ENCODE measurements at regions not wholly inside any gene's neighbourhood (a gene's known extent, or its start where the extent isn't known, plus 50 kb on each side); places are given as distances from the start of the nearest gene placed in this dataset.

DNA sequence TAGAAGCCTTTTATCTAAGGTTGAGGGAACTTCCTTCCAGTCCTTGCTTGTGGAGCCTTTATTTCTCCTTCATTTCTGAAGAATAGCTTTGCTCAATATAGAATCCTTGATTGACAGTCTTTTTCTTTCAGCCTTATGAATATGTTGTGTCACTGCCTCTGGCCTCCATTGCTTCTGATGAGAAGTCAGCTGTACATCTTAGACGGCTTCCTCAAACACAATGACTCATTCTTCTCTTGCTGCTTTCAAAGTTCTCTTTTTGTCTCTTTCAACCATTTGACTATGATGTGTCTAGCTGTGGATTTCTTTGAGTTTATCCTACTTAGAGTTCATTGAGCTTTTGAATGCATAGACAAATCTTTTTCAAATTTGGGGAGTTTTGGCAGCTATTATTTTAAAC lies 893.2 kb downstream of the BRD1 start:
- Histone ChIP-seq H3K4me2 (ENCODE audit: low read depth, low read length) (no peak overlapping the region), H3K79me2 (ENCODE audit: low read length) (no peaks in the 10 kb centered on the region), H3K36me3 (replicated peaks; ENCODE audit: insufficient read depth, low read length) (no peaks in the 10 kb centered on the region), H3K9me2 (replicated peaks; ENCODE audit: insufficient read depth, low read length) (no peaks in the 10 kb centered on the region), H3K9ac (ENCODE audit: low read length) (no peak overlapping the region), H3K27me3 (replicated peaks; ENCODE audit: insufficient read depth, low read length) (peaks cover 86% of the 10 kb centered on the region), H4K20me1 (ENCODE audit: insufficient read depth, low read length) (no peaks in the 10 kb centered on the region), H3F3A (ENCODE audit: insufficient read depth, low read length) (no peaks in the 10 kb centered on the region), H3K9me3 (replicated peaks; ENCODE audit: insufficient read depth, low read length) (no peaks in the 10 kb centered on the region), H2AFZ (ENCODE audit: low read length) (no peak overlapping the region), H3K4me3 (ENCODE audit: low read length) (no peak overlapping the region), H3K27ac (ENCODE audit: low read length) (no peak overlapping the region), H3K4me1 (ENCODE audit: low read length) (no peaks in the 10 kb centered on the region)
- no peak for DNase-seq
- TF ChIP-seq EZH2phosphoT487 (IDR thresholded peaks at IDR 0.05; ENCODE audit: low read length) (no peak), EZH2 (optimal IDR thresholded peaks at IDR 0.05; ENCODE audit: low read depth, low read length) (no peak)
- TF ChIP-seq, protein P1, sequence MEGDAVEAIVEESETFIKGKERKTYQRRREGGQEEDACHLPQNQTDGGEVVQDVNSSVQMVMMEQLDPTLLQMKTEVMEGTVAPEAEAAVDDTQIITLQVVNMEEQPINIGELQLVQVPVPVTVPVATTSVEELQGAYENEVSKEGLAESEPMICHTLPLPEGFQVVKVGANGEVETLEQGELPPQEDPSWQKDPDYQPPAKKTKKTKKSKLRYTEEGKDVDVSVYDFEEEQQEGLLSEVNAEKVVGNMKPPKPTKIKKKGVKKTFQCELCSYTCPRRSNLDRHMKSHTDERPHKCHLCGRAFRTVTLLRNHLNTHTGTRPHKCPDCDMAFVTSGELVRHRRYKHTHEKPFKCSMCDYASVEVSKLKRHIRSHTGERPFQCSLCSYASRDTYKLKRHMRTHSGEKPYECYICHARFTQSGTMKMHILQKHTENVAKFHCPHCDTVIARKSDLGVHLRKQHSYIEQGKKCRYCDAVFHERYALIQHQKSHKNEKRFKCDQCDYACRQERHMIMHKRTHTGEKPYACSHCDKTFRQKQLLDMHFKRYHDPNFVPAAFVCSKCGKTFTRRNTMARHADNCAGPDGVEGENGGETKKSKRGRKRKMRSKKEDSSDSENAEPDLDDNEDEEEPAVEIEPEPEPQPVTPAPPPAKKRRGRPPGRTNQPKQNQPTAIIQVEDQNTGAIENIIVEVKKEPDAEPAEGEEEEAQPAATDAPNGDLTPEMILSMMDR (IDR thresholded peaks at IDR 0.05; ENCODE audit: low read length): no peak

DNA sequence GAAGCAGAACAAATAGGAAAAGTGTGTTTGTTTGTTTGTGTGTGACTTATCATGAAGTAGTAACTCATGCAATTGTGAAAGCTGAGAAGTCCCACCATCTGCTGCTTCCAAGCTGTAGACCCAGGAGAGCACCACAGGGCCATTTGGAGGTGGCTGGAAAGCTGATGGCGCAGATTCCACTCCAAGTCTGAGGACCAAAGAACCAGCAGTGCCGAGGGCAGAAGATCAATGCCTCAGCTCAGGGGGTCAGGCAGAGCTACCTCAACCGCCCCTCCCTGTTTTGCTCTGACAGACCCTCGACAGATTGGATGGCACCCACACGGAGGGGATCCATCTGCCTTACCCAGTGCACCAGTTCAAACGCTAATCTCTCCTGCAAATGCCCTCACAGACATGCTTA lies 896.2 kb downstream of the BRD1 start:
- H2AFZ ChIP-seq (ENCODE audit: low read length): no peak overlapping the region
- H3K4me2 ChIP-seq (ENCODE audit: low read depth, low read length): no peak overlapping the region
- no peak for TF ChIP-seq EZH2 (optimal IDR thresholded peaks at IDR 0.05; ENCODE audit: low read depth, low read length)
- TF ChIP-seq, protein P1 (IDR thresholded peaks at IDR 0.05; ENCODE audit: low read length): no peak
- TF ChIP-seq EZH2phosphoT487 (IDR thresholded peaks at IDR 0.05; ENCODE audit: low read length): no peak
- H3K4me3 ChIP-seq (ENCODE audit: low read length): no peak overlapping the region
- DNase-seq: no peak
- no peaks in the 10 kb centered on the region for H3K36me3 ChIP-seq (replicated peaks; ENCODE audit: insufficient read depth, low read length)
- peaks cover 88% of the 10 kb centered on the region for H3K27me3 ChIP-seq (replicated peaks; ENCODE audit: insufficient read depth, low read length)
- H4K20me1 ChIP-seq (ENCODE audit: insufficient read depth, low read length): no peaks in the 10 kb centered on the region
- H3K9ac ChIP-seq (ENCODE audit: low read length): no peak overlapping the region
- H3K4me1 ChIP-seq (ENCODE audit: low read length): no peaks in the 10 kb centered on the region
- H3F3A ChIP-seq (ENCODE audit: insufficient read depth, low read length): no peaks in the 10 kb centered on the region
- H3K9me3 ChIP-seq (replicated peaks; ENCODE audit: insufficient read depth, low read length): no peaks in the 10 kb centered on the region
- H3K27ac ChIP-seq (ENCODE audit: low read length): no peak overlapping the region
- H3K9me2 ChIP-seq (replicated peaks; ENCODE audit: insufficient read depth, low read length): no peaks in the 10 kb centered on the region
- no peaks in the 10 kb centered on the region for H3K79me2 ChIP-seq (ENCODE audit: low read length)

DNA sequence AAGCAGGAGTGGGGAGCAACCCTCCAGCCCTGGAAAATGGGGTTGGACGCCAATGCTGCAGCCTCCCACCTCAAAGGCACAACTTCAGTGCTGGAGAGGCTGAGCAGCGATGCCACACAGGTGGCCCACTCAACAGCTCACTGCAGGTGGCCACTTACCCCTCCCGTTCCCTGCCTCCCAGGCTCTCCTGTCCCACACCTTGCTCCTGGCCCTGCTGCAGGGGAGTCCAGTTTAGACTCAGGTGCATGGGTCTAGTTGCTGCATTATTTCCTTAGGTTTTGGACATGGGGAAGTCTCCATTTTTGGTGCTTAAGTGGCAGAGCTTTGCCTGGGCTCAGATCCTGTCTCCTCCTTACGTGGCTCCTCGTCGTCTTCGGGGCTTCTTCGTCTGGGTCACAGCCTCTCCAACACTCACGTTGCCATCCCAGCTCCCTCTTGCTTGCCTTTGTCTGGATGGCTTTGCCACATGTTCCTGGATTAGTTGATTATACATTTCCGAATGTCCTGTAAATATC lies 898.3 kb downstream of the BRD1 start:
- no peaks in the 10 kb centered on the region for H3K79me2 ChIP-seq (ENCODE audit: low read length)
- H3K4me2 ChIP-seq (ENCODE audit: low read depth, low read length): no peak overlapping the region
- H3K36me3 ChIP-seq (replicated peaks; ENCODE audit: insufficient read depth, low read length): no peaks in the 10 kb centered on the region
- no peaks in the 10 kb centered on the region for H4K20me1 ChIP-seq (ENCODE audit: insufficient read depth, low read length)
- TF ChIP-seq EZH2phosphoT487 (IDR thresholded peaks at IDR 0.05; ENCODE audit: low read length) (no peak), EZH2 (optimal IDR thresholded peaks at IDR 0.05; ENCODE audit: low read depth, low read length) (no peak)
- TF ChIP-seq, protein P1 (IDR thresholded peaks at IDR 0.05; ENCODE audit: low read length): no peak
- H3K27ac ChIP-seq (ENCODE audit: low read length): no peak overlapping the region
- H3K27me3 ChIP-seq (replicated peaks; ENCODE audit: insufficient read depth, low read length): peaks cover 83% of the 10 kb centered on the region
- no peaks in the 10 kb centered on the region for H3K9me2 ChIP-seq (replicated peaks; ENCODE audit: insufficient read depth, low read length)
- DNase-seq: no peak
- no peak overlapping the region for H2AFZ ChIP-seq (ENCODE audit: low read length)
- no peak overlapping the region for H3K4me3 ChIP-seq (ENCODE audit: low read length)
- no peaks in the 10 kb centered on the region for H3F3A ChIP-seq (ENCODE audit: insufficient read depth, low read length)
- no peak overlapping the region for H3K9ac ChIP-seq (ENCODE audit: low read length)
- H3K9me3 ChIP-seq (replicated peaks; ENCODE audit: insufficient read depth, low read length): no peaks in the 10 kb centered on the region
- no peaks in the 10 kb centered on the region for H3K4me1 ChIP-seq (ENCODE audit: low read length)

Data from MM.1S (cell line).